Neuronal stem cell (in vitro differentiated cells): ENCODE measurements at regions not wholly inside any gene's neighbourhood (a gene's known extent, or its start where the extent isn't known, plus 50 kb on each side); places are given as distances from the start of the nearest gene placed in this dataset.

Source experiments
- DNase-seq: peaks from one replicate; pipeline ENCODE4 v3.0.0-alpha.2; 2013; ENCODE audit warnings: low spot score
- H2AFZ ChIP-seq: one replicate; pipeline ENCODE4 v1.6.1; 2013; ENCODE audit warnings: mild to moderate bottlenecking, low read length, inconsistent platforms
- H2AK5ac ChIP-seq: 2 replicates; pipeline ENCODE4 v1.6.1; 2013; ENCODE audit warnings: low read depth, mild to moderate bottlenecking, inconsistent platforms, low read length, moderate library complexity, mixed read lengths
- H2BK120ac ChIP-seq: 2 replicates; pipeline ENCODE4 v1.6.1; 2013; ENCODE audit warnings: low read depth, mild to moderate bottlenecking, inconsistent platforms, low read length, moderate library complexity, mixed read lengths
- H2BK12ac ChIP-seq: one replicate; pipeline ENCODE4 v1.6.1; 2013; ENCODE audit warnings: low read length, inconsistent platforms
- H2BK15ac ChIP-seq: 2 replicates; pipeline ENCODE4 v1.6.1; 2013; ENCODE audit warnings: mild to moderate bottlenecking, low read length, inconsistent platforms, mixed read lengths
- H2BK5ac ChIP-seq: one replicate; pipeline ENCODE4 v1.6.1; 2013; ENCODE audit warnings: inconsistent platforms, mild to moderate bottlenecking, low read length, moderate library complexity
- H3K14ac ChIP-seq: one replicate; pipeline ENCODE4 v1.6.1; 2013; ENCODE audit warnings: low read length, inconsistent platforms
- H3K18ac ChIP-seq: 2 replicates; pipeline ENCODE4 v1.6.1; 2013; ENCODE audit warnings: low read length, inconsistent platforms
- H3K23ac ChIP-seq: 2 replicates; pipeline ENCODE4 v1.6.1; 2013; ENCODE audit warnings: low read depth, mild to moderate bottlenecking, mixed read lengths, low read length, inconsistent platforms; ENCODE audit not compliant: poor library complexity
- H3K27ac ChIP-seq: replicated peaks from 3 replicates; pipeline ENCODE4 v1.5.1; 2013; ENCODE audit warnings: low read length, inconsistent platforms
- H3K27me3 ChIP-seq, 3 experiments: 2 replicates each; pipeline ENCODE4 v1.6.1; 2013; ENCODE audit warnings: low read length in 3 of 3, mild to moderate bottlenecking in 2 of 3, inconsistent platforms in 1 of 3, low read depth in 1 of 3, mixed read lengths in 1 of 3, moderate library complexity in 1 of 3; ENCODE audit not compliant: control insufficient read depth in 3 of 3, insufficient read depth in 3 of 3
- H3K36me3 ChIP-seq, 2 donors: replicated peaks in 1 of 2; 2 replicates each; pipeline ENCODE4 v1.6.1; 2013; ENCODE audit warnings: low read length in 2 of 2; ENCODE audit not compliant: control insufficient read depth in 2 of 2, insufficient read depth in 2 of 2
- H3K4ac ChIP-seq: 2 replicates; pipeline ENCODE4 v1.6.1; 2013; ENCODE audit warnings: inconsistent platforms, mild to moderate bottlenecking, low read length, moderate library complexity
- H3K4me1 ChIP-seq, 2 donors: 1 replicate in 1 of 2; 2 replicates in 1 of 2; pipeline ENCODE4 v1.6.1; 2013; ENCODE audit warnings: low read length in 2 of 2, low read depth in 1 of 2; ENCODE audit not compliant: control insufficient read depth in 2 of 2, insufficient read depth in 1 of 2
- H3K4me2 ChIP-seq: one replicate; pipeline ENCODE4 v1.6.1; 2013; ENCODE audit warnings: mild to moderate bottlenecking, low read length, inconsistent platforms; ENCODE audit not compliant: insufficient read depth, poor library complexity, severe bottlenecking
- H3K4me3 ChIP-seq, 2 donors: 2 replicates each; pipeline ENCODE4 v1.5.1; 2013; ENCODE audit warnings: low read length in 2 of 2, mild to moderate bottlenecking in 2 of 2, inconsistent platforms in 1 of 2, moderate library complexity in 1 of 2
- H3K79me1 ChIP-seq: one replicate; pipeline ENCODE4 v1.6.1; 2013; ENCODE audit warnings: low read depth, mild to moderate bottlenecking, inconsistent platforms, low read length, moderate library complexity
- H3K9ac ChIP-seq: one replicate; pipeline ENCODE4 v1.6.1; 2013; ENCODE audit warnings: mild to moderate bottlenecking, low read depth, low read length, inconsistent platforms; ENCODE audit not compliant: poor library complexity
- H3K9me3 ChIP-seq, 2 donors: replicated peaks in 1 of 2; 2 replicates each; pipeline versions ENCODE3 to v1.6.1; 2013; ENCODE audit warnings: low read length in 2 of 2, mild to moderate bottlenecking in 2 of 2, inconsistent platforms in 1 of 2, low read depth in 1 of 2, mixed read lengths in 1 of 2, moderate library complexity in 1 of 2; ENCODE audit not compliant: control insufficient read depth in 2 of 2, insufficient read depth in 1 of 2
- H4K8ac ChIP-seq: one replicate; pipeline ENCODE4 v1.6.1; 2013; ENCODE audit warnings: low read depth, mild to moderate bottlenecking, inconsistent platforms, low read length, moderate library complexity
- H4K91ac ChIP-seq: one replicate; pipeline ENCODE4 v1.6.1; 2013; ENCODE audit warnings: low read length, low read depth, mild to moderate bottlenecking, inconsistent platforms; ENCODE audit not compliant: poor library complexity
- WGBS, 2 donors: extraction: QIAGEN DNeasy Blood & Tissue Kit; methylation state at CpG; one replicate each; pipeline ENCODE4 v1.1.7; 2013; ENCODE audit warnings: missing lambda C conversion rate in 2 of 2, mixed read lengths in 1 of 2; ENCODE audit not compliant: insufficient read length in 2 of 2, insufficient replicate concordance in 1 of 2; ENCODE audit errors: extremely low coverage in 2 of 2; 5-methylcytosine and 5-hydroxymethylcytosine counted together

GRCh38 chr4:111639876-111640275 lies 505.4 kb upstream of the FAM241A start:
- H3K4me1 ChIP-seq = no peaks in the 10 kb centered on the region
- H3K4me3 ChIP-seq = no peak overlapping the region
- peaks cover 0 to 22% (median 0%) of the 10 kb centered on the region in 3 experiments for H3K27me3 ChIP-seq
- no peak overlapping the region for H2AFZ ChIP-seq
- H3K9ac ChIP-seq = no peak overlapping the region
- no peak overlapping the region for H2BK120ac ChIP-seq
- no CpG with 5 or more reads among the region's 6 CpGs for WGBS, 2 donors
- no peak overlapping the region for H4K8ac ChIP-seq
- H3K27ac ChIP-seq = no peak overlapping the region
- H2BK12ac ChIP-seq = no peak overlapping the region
- no peak overlapping the region for H2AK5ac ChIP-seq
- H3K9me3 ChIP-seq = no peaks in the 10 kb centered on the region
- H4K91ac ChIP-seq = no peak overlapping the region
- H3K18ac ChIP-seq = no peak overlapping the region
- no peak for DNase-seq
- no peaks in the 10 kb centered on the region for H3K79me1 ChIP-seq
- no peak overlapping the region for H2BK5ac ChIP-seq
- H3K14ac ChIP-seq = no peak overlapping the region
- H3K23ac ChIP-seq = no peak overlapping the region
- no peak overlapping the region for H2BK15ac ChIP-seq
- H3K4me2 ChIP-seq = no peak overlapping the region
- H3K36me3 ChIP-seq = no peaks in the 10 kb centered on the region
- H3K4ac ChIP-seq = no peak overlapping the region

DNA sequence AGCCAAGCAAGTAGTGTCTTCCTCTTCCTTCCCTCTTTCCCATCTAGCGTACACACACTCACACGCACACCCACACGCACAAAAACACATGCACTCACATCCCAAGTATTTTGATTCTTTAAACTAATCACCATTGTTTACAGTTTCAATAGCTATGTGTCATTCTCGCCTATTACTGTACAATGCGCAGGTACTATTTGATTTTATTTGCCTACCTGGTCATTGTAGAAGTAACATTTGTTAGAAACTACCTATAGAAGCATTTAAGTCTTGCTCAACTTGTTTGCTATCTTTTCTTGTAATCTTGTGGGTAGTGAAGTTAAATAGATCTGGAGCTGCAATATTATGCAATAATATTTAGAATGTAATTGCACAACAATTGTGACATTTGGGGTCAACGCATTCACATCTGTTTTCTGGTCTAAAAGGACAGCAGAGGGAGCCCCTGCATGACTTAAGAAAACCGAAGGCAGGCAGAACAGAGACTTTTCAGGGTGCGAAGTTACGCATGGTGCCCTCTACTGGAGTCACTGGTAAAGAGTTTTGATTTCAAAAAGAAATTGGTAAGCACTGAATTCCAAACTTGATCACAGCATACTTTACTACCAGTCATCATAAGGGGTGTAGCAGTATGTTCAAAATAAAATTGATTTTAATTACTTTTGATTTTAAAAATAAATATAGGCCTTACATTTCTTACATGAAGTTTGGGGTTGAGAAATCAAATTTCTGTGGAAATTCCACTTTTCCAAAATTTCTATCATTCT lies 503.3 kb upstream of the FAM241A start:
- Histone ChIP-seq H3K9ac (no peak overlapping the region), H2BK15ac (no peak overlapping the region), H2BK12ac (no peak overlapping the region), H4K91ac (no peak overlapping the region), H3K27ac (no peak overlapping the region), H3K18ac (no peak overlapping the region), H2AK5ac (no peak overlapping the region), H3K14ac (no peak overlapping the region), H3K4me1 (no peaks in the 10 kb centered on the region), H2AFZ (no peak overlapping the region), H3K9me3 (no peaks in the 10 kb centered on the region), H4K8ac (no peak overlapping the region), H2BK120ac (no peak overlapping the region), H3K36me3 (no peaks in the 10 kb centered on the region), H3K4ac (no peak overlapping the region), H3K4me3 (no peak overlapping the region), H3K79me1 (no peaks in the 10 kb centered on the region), H3K4me2 (no peak overlapping the region), H3K23ac (no peak overlapping the region), H2BK5ac (no peak overlapping the region), H3K27me3 (peaks cover 0 to 14% (median 0%) of the 10 kb centered on the region in 3 experiments)
- WGBS, 2 donors = 100% methylated on average over 3 of the region's 9 CpGs; no CpG with 5 or more reads in 1 of the 2 donors
- DNase-seq = peak; percentile 75

- H2AK5ac ChIP-seq = no peak overlapping the region
- no peak overlapping the region for H3K4me3 ChIP-seq
- H3K27me3 ChIP-seq = no peaks in the 10 kb centered on the region
- DNase-seq = no peak
- no peak overlapping the region for H2BK12ac ChIP-seq
- H3K18ac ChIP-seq = no peak overlapping the region
- H4K91ac ChIP-seq = no peak overlapping the region
- H3K36me3 ChIP-seq = no peaks in the 10 kb centered on the region
- H3K23ac ChIP-seq = no peak overlapping the region
- no peaks in the 10 kb centered on the region for H3K79me1 ChIP-seq
- no peak overlapping the region for H3K4ac ChIP-seq
- no peak overlapping the region for H3K27ac ChIP-seq
- no peak overlapping the region for H4K8ac ChIP-seq
- H2BK5ac ChIP-seq = no peak overlapping the region
- no peak overlapping the region for H3K14ac ChIP-seq
- no peak overlapping the region for H3K4me2 ChIP-seq
- H3K4me1 ChIP-seq = peaks cover 0 to 4% of the 10 kb centered on the region in 2 donors
- H2BK120ac ChIP-seq = no peak overlapping the region
- no peak overlapping the region for H2AFZ ChIP-seq
- no peak overlapping the region for H2BK15ac ChIP-seq
- no CpG with 5 or more reads among the region's 5 CpGs for WGBS, 2 donors
- H3K9me3 ChIP-seq = no peaks in the 10 kb centered on the region
- H3K9ac ChIP-seq = no peak overlapping the region
These were observed 497.2 kb upstream of the FAM241A start for GRCh38 chr4:111648056-111648455.

- Histone ChIP-seq H4K8ac (no peak overlapping the region), H2AK5ac (no peak overlapping the region), H2AFZ (no peak overlapping the region), H3K27ac (no peak overlapping the region), H2BK120ac (no peak overlapping the region), H3K9ac (no peak overlapping the region), H2BK5ac (no peak overlapping the region), H3K4me2 (no peak overlapping the region), H3K4ac (no peak overlapping the region), H2BK12ac (no peak overlapping the region), H3K79me1 (no peaks in the 10 kb centered on the region), H3K9me3 (no peaks in the 10 kb centered on the region), H3K18ac (no peak overlapping the region), H3K27me3 (peaks cover 0 to 2% (median 0%) of the 10 kb centered on the region in 3 experiments), H3K4me3 (no peak overlapping the region), H3K36me3 (no peaks in the 10 kb centered on the region), H4K91ac (no peak overlapping the region), H2BK15ac (no peak overlapping the region), H3K4me1 (peaks cover 0 to 4% of the 10 kb centered on the region in 2 donors), H3K23ac (no peak overlapping the region), H3K14ac (no peak overlapping the region)
- WGBS, 2 donors = no CpG with 5 or more reads among the region's 3 CpGs
- no peak for DNase-seq
These were observed 495.9 kb upstream of the FAM241A start for GRCh38 chr4:111649308-111649707.
